Left colon (tissue), 2 donors: ENCODE measurements at regions not wholly inside any gene's neighbourhood (a gene's known extent, or its start where the extent isn't known, plus 50 kb on each side); places are given as distances from the start of the nearest gene placed in this dataset.
"Not testable (repeated sequence)": the region's sequence is repeated elsewhere in the genome, so short reads cannot be mapped to it uniquely, and the experiment has no call there.

Source experiments
- ATAC-seq: fragments of 200-7000 bp; cut with Tn5 transposase; one replicate; pipeline ENCODE4 v1.9.1; 2020; ENCODE audit warnings: mild to moderate bottlenecking, moderate library complexity
- DNase-seq, 2 donors: peaks; one replicate each; pipeline ENCODE4 v3.0.0-alpha.2; 2020
- intact Hi-C, 2 donors: fragments of 100-400 bp; cut with DNase I in 1 of 2; cut with micrococcal nuclease in 1 of 2; formaldehyde crosslinking; loops; one replicate each; pipeline versions ENCODE4 v1.11.2 to v1.14.0; 2022; cut with DNase I, micrococcal nuclease
- donor health status: DM: no; HTN: no; CAD: no.
- donor health status: DM: yes; HTN: yes; CAD: no.

- no peak for DNase-seq
- no peak for ATAC-seq
These were observed 421.7 kb upstream of the DEPDC1 start for GRCh38 chr1:68918563-68918962.

GRCh38 chr1:68919075-68919474 is 422.2 kb upstream of the DEPDC1 start:
- DNase-seq: no peak
- intact Hi-C loops: no loop called here
- ATAC-seq: no peak

More at GRCh38 chr1:68918563-68918962, 421.7 kb upstream of the DEPDC1 start:
- intact Hi-C loops: no loop called here

GRCh38 chr1:68923475-68924088 is 426.7 kb upstream of the DEPDC1 start:
- DNase-seq, intact Hi-C loops, ATAC-seq: not testable (repeated sequence)

DNA sequence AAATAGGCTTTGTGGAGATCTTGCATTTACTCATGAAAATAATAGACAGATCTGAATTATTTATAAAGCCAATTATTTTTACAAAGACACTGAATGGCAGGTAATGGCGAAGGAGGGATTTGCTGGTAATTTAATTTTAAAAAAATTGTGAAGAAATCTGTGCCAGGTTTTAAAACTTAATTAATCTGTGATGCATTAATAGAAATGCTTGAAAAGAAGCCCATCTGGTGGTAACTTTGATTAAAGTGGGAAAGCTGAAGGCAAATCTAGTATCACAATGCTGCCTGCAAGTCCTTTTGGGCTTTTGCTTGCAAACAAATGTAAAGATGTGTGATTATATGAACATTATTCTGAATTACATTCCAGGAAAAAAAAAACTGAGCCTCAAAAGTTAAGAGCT is 433.2 kb upstream of the DEPDC1 start:
- no peak for ATAC-seq
- DNase-seq: no peak
- intact Hi-C loops: no loop called here

- DNase-seq (no peak), ATAC-seq (no peak)
- intact Hi-C loops: no loop called here
These were observed 439.6 kb upstream of the DEPDC1 start for GRCh38 chr1:68936530-68936929.

- intact Hi-C loops: no loop called here
- DNase-seq (no peak), ATAC-seq (no peak)
These were observed 441.3 kb upstream of the DEPDC1 start for GRCh38 chr1:68938051-68938666.

- ATAC-seq: no peak
- intact Hi-C loops: no loop called here
- no peak for DNase-seq
These were observed 453.2 kb upstream of the DEPDC1 start for GRCh38 chr1:68950036-68950435.

GRCh38 chr1:68953311-68953710 is 456.4 kb upstream of the DEPDC1 start:
- no peak for ATAC-seq
- no peak for DNase-seq

DNA sequence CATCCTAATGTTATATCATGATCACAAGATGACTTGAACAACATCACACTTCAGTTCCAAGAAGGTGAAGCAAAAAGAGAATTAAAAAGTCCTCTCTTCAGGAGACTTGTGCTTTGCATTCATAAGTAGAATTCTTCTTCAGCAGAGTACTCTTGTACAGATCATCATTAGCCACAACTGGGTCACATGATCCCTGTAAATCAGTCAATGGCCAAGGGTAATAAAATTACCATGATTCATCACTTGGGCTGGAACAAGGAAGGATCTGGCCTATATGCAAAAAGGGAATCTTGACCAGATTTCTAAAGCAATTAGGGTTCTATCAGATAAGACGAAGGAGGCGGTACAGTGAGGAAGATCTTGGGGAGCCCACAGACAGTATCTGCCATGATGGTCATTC is 458.0 kb upstream of the DEPDC1 start:
- no peak for ATAC-seq
- intact Hi-C loops: no loop called here
- no peak for DNase-seq

More at GRCh38 chr1:68953311-68953710, 456.4 kb upstream of the DEPDC1 start:
- intact Hi-C loops: no loop called here

DNA sequence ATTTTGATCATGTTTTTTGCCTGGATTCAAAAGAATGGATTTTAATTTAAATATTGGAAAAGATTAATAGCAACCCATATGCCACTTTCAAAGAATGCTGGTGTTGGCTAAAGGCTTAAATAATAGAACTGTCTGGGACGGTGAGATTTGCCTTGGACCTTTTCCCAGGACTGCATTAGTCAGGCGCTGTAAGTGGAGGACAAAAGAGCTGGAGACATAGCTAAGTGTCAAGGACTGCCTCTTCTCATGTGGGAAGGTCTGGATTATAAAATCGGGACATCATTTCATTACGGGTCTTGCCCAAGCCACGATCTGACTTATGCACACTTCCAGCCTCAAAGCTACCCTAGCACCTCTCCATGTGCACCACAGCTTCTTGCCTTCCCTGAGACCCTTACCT is 458.5 kb upstream of the DEPDC1 start:
- intact Hi-C loops: no loop called here
- ATAC-seq: no peak
- no peak for DNase-seq

- no peak for DNase-seq
- intact Hi-C loops: no loop called here
- ATAC-seq: no peak
These were observed 462.1 kb upstream of the DEPDC1 start for GRCh38 chr1:68958958-68959357.

- no peak for ATAC-seq
- intact Hi-C loops: no loop called here
- no peak for DNase-seq
These were observed 462.7 kb upstream of the DEPDC1 start for GRCh38 chr1:68959461-68960030.

DNA sequence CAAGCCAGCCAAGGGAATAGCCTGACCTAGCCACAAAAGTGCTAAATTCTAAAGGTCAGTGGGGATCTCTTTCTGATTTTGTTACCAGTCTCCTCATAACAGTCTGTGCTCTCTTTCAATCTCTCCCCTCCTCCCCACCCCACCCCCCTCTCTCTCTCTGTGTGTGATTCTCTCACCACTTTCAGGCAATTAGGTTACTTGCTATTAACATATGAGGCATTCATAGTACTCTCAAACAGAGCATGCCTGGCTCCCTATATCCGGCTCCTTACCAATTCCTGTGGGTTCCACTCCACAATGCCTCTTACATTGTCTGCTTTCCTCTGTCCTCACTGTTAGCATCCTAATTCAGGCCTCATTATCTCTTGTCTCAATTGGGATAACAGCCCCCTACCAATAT is 464.3 kb upstream of the DEPDC1 start:
- ATAC-seq (no peak), DNase-seq (no peak)
- intact Hi-C loops: no loop called here

DNA sequence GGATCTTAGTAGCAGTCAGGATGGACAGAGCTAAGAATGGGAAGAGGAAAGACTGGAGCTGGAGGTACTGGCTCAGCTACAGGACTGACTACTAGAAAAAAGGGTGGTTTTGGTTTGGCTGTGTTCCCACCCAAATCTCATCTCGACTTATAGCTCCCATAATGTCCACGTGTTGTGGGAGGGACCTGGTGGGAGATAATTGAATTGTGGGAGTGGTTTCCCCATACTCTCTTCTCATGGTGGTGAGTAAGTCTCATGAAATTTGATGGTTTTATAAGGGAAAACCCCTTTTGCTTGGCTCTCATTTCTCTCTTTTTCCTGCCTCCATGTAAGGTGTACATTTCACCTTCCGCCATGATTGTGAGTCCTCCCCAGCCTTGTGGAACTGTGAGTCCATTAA is 466.5 kb upstream of the DEPDC1 start:
- ATAC-seq: no peak
- no peak for DNase-seq
- intact Hi-C loops: no loop called here

GRCh38 chr1:68969441-68969840 is 472.6 kb upstream of the DEPDC1 start:
- no peak for ATAC-seq
- intact Hi-C loops: no loop called here
- no peak for DNase-seq

DNA sequence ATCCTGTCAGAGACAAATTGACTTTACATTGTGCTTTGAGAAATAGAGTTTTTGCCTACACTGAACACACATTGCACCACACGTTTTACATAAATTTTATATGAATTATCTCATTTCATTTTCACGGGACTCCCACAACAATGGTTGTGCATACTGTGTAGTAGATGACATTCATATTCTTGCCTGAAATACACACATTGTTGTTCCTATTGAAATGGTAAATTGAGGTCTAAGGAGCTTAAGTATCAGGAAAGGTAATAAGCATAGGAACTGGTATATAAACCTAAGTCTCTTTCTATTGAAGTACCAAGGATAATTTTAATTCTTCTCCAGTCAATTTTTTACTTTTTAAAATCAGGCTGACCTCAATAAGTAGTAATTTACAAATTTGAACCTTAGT is 473.7 kb upstream of the DEPDC1 start:
- intact Hi-C loops: no loop called here
- ATAC-seq: no peak
- DNase-seq: no peak

DNA sequence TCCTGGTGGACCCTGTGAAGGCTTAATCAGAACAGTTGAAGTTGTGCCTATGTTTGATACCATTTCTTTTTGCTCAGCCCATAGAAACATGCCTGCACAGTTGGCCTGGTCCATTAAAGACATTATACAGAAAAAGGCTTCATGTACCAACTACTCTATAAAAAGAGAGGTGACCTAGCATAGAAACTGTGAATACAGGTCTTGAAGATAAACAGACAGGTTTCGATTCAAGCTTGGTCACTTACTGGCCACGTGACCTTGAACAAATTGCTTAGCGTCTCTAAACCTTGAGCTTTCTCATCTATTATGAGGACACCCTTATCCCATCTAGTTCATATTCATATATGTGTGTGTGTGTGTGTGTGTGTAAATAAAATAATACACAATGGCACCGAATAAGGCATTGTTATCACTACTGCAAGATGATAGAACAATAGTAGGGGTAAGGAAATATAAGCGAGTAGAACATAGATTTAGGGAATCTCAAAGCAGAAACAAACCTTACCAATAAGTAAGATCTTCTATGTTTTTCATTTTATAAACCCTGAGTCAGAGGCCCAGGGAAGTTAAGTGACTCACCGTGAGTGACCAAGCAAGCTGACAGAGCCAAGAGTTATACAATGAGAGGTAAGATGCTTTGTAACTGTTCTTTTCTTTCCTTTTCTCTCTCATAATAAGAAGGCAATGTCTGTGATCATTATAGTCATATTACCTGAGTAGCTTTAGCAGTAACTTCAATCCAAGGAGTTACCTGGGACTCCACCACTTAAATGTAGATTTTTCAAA is 476.8 kb upstream of the DEPDC1 start:
- intact Hi-C loops: no loop called here
- no peak for ATAC-seq
- DNase-seq: no peak

DNA sequence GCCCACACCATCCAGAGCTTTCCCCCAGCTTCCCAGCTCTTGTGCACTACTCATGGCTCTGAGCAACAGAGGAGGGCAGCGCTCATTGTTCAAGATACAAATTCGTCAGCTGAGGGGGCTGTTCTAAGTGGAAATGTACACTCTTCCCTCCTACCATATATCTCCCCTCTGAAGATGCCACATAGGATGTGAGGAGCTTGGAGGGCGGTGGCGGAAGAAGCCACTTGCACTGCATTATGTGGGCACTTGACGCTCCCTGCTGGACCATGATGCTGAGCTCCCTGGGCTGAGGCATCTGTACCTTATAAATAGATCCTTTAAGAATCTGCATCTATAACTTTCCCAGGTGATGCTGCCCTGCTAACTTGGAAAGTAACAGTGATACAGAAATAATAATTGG is 477.6 kb upstream of the DEPDC1 start:
- DNase-seq (no peak), ATAC-seq (no peak)
- intact Hi-C loops: no loop called here

DNA sequence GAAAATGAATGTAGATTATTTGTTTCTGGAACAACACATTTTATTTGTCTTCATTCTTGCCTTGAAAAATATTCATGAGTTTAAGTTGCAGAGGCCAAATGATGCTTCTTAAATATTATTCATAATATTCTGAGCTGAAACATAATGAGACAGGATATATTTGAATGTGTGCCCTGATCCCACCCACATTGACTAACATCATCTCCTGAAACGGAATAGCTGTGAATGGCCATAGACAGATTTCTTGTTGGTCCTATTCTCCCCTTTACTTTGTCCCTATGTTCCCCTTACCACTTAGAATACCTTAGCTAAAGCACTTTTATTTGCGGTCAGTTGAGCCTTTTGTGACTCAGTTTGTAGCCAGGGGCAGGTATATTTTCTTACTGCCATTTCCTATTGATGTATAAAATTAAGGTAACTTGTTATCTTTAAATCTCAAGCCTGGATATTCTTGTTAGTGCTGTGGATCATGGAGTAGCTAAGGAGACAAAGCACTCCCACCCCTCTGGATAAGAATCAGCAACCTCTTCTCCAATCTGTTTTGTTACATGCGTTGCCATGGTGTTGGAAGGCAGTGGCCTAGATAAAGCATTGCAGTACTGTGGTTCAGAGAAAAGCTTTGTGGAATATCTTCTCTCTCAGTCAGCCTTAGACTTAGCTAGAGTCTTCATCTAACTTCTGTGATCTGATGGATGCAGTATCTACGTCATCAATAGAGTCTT is 478.5 kb upstream of the DEPDC1 start:
- ATAC-seq (no peak), DNase-seq (no peak)
- intact Hi-C loops: no loop called here
